Dermis blood vessel endothelial cell (primary cell): ENCODE measurements at regions not wholly inside any gene's neighbourhood (a gene's known extent, or its start where the extent isn't known, plus 50 kb on each side); places are given as distances from the start of the nearest gene placed in this dataset.

Source experiments
- DNase-seq: peaks from one replicate; pipeline ENCODE4 v3.0.0; 2010

GRCh38 chr13:88103824-88104223, 432.7 kb downstream of the SLITRK5 start:
- DNase-seq: no peak

GRCh38 chr13:88104576-88104975, 433.4 kb downstream of the SLITRK5 start:
- no peak for DNase-seq

- DNase-seq: no peak
Measured at GRCh38 chr13:88107570-88107969, 436.4 kb downstream of the SLITRK5 start.

GRCh38 chr13:88112526-88112925, 441.4 kb downstream of the SLITRK5 start:
- no peak for DNase-seq

- DNase-seq: no peak
Measured at GRCh38 chr13:88115976-88116375, 444.8 kb downstream of the SLITRK5 start.

- DNase-seq: no peak
Measured at GRCh38 chr13:88118952-88119351, 447.8 kb downstream of the SLITRK5 start.

- no peak for DNase-seq
Measured at GRCh38 chr13:88124142-88124541, 453.0 kb downstream of the SLITRK5 start.

GRCh38 chr13:88125055-88125454, 453.9 kb downstream of the SLITRK5 start:
- DNase-seq: no peak

GRCh38 chr13:88136098-88136790, 465.1 kb downstream of the SLITRK5 start:
- no peak for DNase-seq

GRCh38 chr13:88142653-88143052, 471.5 kb downstream of the SLITRK5 start:
- no peak for DNase-seq

GRCh38 chr13:88144580-88144979, 473.4 kb downstream of the SLITRK5 start:
- DNase-seq: no peak

GRCh38 chr13:88153353-88153752, 482.2 kb downstream of the SLITRK5 start:
- DNase-seq: no peak

- no peak for DNase-seq
Measured at GRCh38 chr13:88154001-88154400, 482.8 kb downstream of the SLITRK5 start.

GRCh38 chr13:88162076-88162702, 491.0 kb downstream of the SLITRK5 start:
- DNase-seq: no peak

GRCh38 chr13:88176231-88176630, 505.1 kb downstream of the SLITRK5 start:
- no peak for DNase-seq

GRCh38 chr13:88183440-88183839, 512.3 kb downstream of the SLITRK5 start:
- no peak for DNase-seq

GRCh38 chr13:88188986-88189385, 517.8 kb downstream of the SLITRK5 start:
- DNase-seq: no peak

GRCh38 chr13:88189728-88190127, 518.6 kb downstream of the SLITRK5 start:
- no peak for DNase-seq

- no peak for DNase-seq
Measured at GRCh38 chr13:88196106-88196505, 524.9 kb downstream of the SLITRK5 start.

- DNase-seq: no peak
Measured at GRCh38 chr13:88217372-88217771, 546.2 kb downstream of the SLITRK5 start.

- DNase-seq: no peak
Measured at GRCh38 chr13:88217883-88218282, 546.7 kb downstream of the SLITRK5 start.

- no peak for DNase-seq
Measured at GRCh38 chr13:88223958-88224357, 552.8 kb downstream of the SLITRK5 start.

GRCh38 chr13:88235441-88235840, 564.3 kb downstream of the SLITRK5 start:
- DNase-seq: no peak

GRCh38 chr13:88246239-88246638, 575.1 kb downstream of the SLITRK5 start:
- no peak for DNase-seq

- no peak for DNase-seq
Measured at GRCh38 chr13:88248393-88248792, 577.2 kb downstream of the SLITRK5 start.
